ENCODE measurements at regions not wholly inside any gene's neighbourhood (a gene's known extent, or its start where the extent isn't known, plus 50 kb on each side); places are given as distances from the start of the nearest gene placed in this dataset.

DNA sequence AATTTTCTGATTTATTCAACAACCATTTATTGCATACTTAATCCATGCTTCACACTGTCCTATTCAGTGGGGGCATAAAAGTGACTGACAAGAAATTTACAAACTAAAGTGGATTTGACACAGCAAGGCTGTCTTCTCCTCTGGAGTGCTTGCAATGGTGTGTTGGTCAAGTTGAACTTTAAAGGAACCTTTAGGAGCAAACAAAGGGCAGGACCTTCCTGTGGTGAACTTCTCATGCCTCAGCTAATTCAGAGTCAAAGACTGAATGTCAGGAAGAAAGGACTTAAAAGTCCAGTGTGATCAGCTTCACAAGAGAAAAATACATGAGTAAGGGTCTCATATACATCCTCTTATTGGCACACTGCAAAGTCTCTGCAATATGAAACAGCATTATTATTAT lies 60.8 kb upstream of the TENT5A start:
- DNase-seq (ENCODE audit: low read depth, low spot score) (no peak), FAIRE-seq (no peak)
- ChIA-PET CTCF (interaction anchor here (1.0 to 1.7 kb wide), 2 partner anchors 18 to 52 kb away, joined by 4 to 5 read pairs; no protein-coding TSS in a partner anchor), POLR2A (no interaction called here)
- H2AFZ ChIP-seq (ENCODE audit: low read depth, low read length) = no peak overlapping the region
- H3K27ac ChIP-seq (ENCODE audit: insufficient read depth, low read depth, low read length) = no peak overlapping the region
- no peak overlapping the region for H3K9ac ChIP-seq (replicated peaks; ENCODE audit: extremely low read depth, insufficient read depth, low read length)
- no peaks in the 10 kb centered on the region for H3K27me3 ChIP-seq (ENCODE audit: control insufficient read depth in 2 of 2, insufficient read depth in 2 of 2, low read length in 2 of 2)
- dilution Hi-C loops (cut with MboI; ENCODE audit: extremely low pct_ligation_motif_present, low sequenced_read_pairs) = no loop called here
- BruUV-seq (replicated peaks) = no TSS peak
- H4K20me1 ChIP-seq (replicated peaks; ENCODE audit: control insufficient read depth, extremely low read depth, insufficient read depth, low read length) = no peaks in the 10 kb centered on the region
- intact Hi-C loops (cut with micrococcal nuclease) = no loop called here
- H3K79me2 ChIP-seq (ENCODE audit: control insufficient read depth, insufficient read depth, low read length) = no peaks in the 10 kb centered on the region
- H3K9me1 ChIP-seq (replicated peaks; ENCODE audit: control insufficient read depth, extremely low read depth, insufficient read depth, low read length) = peaks cover 2% of the 10 kb centered on the region
- H3K4me1 ChIP-seq (ENCODE audit: control insufficient read depth, extremely low read depth, insufficient read depth, low read length) = peaks cover 17% of the 10 kb centered on the region
- no peak for TF ChIP-seq EZH2 (IDR thresholded peaks at IDR 0.05; ENCODE audit: borderline replicate concordance, low read depth, low read length, severe bottlenecking)
- TF ChIP-seq, protein P1, sequence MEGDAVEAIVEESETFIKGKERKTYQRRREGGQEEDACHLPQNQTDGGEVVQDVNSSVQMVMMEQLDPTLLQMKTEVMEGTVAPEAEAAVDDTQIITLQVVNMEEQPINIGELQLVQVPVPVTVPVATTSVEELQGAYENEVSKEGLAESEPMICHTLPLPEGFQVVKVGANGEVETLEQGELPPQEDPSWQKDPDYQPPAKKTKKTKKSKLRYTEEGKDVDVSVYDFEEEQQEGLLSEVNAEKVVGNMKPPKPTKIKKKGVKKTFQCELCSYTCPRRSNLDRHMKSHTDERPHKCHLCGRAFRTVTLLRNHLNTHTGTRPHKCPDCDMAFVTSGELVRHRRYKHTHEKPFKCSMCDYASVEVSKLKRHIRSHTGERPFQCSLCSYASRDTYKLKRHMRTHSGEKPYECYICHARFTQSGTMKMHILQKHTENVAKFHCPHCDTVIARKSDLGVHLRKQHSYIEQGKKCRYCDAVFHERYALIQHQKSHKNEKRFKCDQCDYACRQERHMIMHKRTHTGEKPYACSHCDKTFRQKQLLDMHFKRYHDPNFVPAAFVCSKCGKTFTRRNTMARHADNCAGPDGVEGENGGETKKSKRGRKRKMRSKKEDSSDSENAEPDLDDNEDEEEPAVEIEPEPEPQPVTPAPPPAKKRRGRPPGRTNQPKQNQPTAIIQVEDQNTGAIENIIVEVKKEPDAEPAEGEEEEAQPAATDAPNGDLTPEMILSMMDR (IDR thresholded peaks at IDR 0.05; ENCODE audit: extremely low read depth in 1 of 2, insufficient read depth in 1 of 2, low read depth in 1 of 2, low read length in 2 of 2) = no peak
- TF ChIP-seq JUN (IDR thresholded peaks at IDR 0.05; ENCODE audit: borderline replicate concordance, insufficient read depth, insufficient read length, low read depth) = no peak
- TF ChIP-seq FOS (IDR thresholded peaks at IDR 0.05; ENCODE audit: borderline replicate concordance, insufficient read depth, low read length) = no peak
- TF ChIP-seq POLR2A (IDR thresholded peaks at IDR 0.05; ENCODE audit: low read depth, low read length) = no peak
- no peak for TF ChIP-seq GATA2 (IDR thresholded peaks at IDR 0.05; ENCODE audit: insufficient read depth, insufficient read length, low read depth, low read length)
- TF ChIP-seq, protein P2, sequence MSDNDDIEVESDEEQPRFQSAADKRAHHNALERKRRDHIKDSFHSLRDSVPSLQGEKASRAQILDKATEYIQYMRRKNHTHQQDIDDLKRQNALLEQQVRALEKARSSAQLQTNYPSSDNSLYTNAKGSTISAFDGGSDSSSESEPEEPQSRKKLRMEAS (IDR thresholded peaks at IDR 0.05; ENCODE audit: insufficient read depth, insufficient read length) = no peak
- H3K4me3 ChIP-seq (replicated peaks in 1 of 3; ENCODE audit: insufficient read depth in 1 of 3, low read depth in 1 of 3, low read length in 3 of 3) = no peak overlapping the region
- H3K36me3 ChIP-seq (ENCODE audit: control insufficient read depth in 2 of 2, extremely low read depth in 1 of 2, insufficient read depth in 2 of 2, low read length in 2 of 2) = no peaks in the 10 kb centered on the region
- H3K4me2 ChIP-seq (ENCODE audit: insufficient read depth, low read length) = no peak overlapping the region
- no peaks in the 10 kb centered on the region for H3K9me3 ChIP-seq (replicated peaks; ENCODE audit: control insufficient read depth, insufficient read depth, low read length)

Data from endothelial cell of umbilical vein (primary cell).